ENCODE measurements at regions not wholly inside any gene's neighbourhood (a gene's known extent, or its start where the extent isn't known, plus 50 kb on each side); places are given as distances from the start of the nearest gene placed in this dataset.

GRCh38 chrX:139091066-139091465, 379.5 kb upstream of the FGF13 start:
- TF ChIP-seq CTCF (IDR thresholded peaks at IDR 0.05; ENCODE audit: control extremely low read depth in 1 of 3, insufficient read depth in 1 of 3, low read depth in 1 of 3, low read length in 3 of 3): no peak
- no peak for TF ChIP-seq BCL11A (IDR thresholded peaks at IDR 0.05; ENCODE audit: low read depth in 2 of 2, low read length in 2 of 2)
- no peak for TF ChIP-seq POLR2AphosphoS5 (IDR thresholded peaks at IDR 0.05; ENCODE audit: low read depth, low read length)
- TF ChIP-seq TAF1 (IDR thresholded peaks at IDR 0.05; ENCODE audit: low read depth, low read length): no peak
